Prostate gland (tissue), 2 donors: ENCODE measurements at regions not wholly inside any gene's neighbourhood (a gene's known extent, or its start where the extent isn't known, plus 50 kb on each side); places are given as distances from the start of the nearest gene placed in this dataset.

Experiments used
- POLR2A ChIP-seq: fragments of 450-650 bp; IDR thresholded peaks from one replicate; pipeline ENCODE4 v1.6.1; 2016; ENCODE audit warnings: antibody characterized with exemption, mild to moderate bottlenecking
- TF ChIP-seq, protein P1 (sequence below), 4 experiments: fragments of 200-600 bp in 2 of 4; fragments of 450-650 bp in 2 of 4; sonication (generic) in 2 of 4; IDR thresholded peaks; 1 replicate in 3 of 4; 2 replicates in 1 of 4; pipeline ENCODE4 v1.5.1; 2016 to 2019; ENCODE audit warnings: antibody characterized with exemption in 4 of 4, mild to moderate bottlenecking in 2 of 4, moderate library complexity in 2 of 4

DNA sequence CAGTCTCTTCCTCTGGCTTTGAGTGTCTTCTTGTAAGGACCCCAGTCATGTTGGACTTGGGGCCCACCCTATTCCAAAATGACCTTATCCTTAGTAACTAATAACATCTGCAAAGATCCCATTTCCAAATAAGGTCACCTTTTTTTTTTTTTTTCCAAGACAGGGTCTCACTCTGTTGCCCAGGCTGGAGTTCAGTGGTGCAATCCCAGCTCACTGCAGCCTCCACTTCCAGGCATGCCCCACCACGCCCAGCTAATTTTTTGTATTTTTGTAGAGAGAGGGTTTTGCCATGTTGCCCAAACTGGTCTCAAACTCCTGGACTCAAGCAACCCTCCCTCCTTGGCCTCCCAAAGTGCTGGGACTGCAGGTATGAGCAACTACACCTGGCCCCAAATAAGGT lies 118.8 kb upstream of the GSE1 start:
- TF ChIP-seq POLR2A, result no peak
- TF ChIP-seq, protein P1, sequence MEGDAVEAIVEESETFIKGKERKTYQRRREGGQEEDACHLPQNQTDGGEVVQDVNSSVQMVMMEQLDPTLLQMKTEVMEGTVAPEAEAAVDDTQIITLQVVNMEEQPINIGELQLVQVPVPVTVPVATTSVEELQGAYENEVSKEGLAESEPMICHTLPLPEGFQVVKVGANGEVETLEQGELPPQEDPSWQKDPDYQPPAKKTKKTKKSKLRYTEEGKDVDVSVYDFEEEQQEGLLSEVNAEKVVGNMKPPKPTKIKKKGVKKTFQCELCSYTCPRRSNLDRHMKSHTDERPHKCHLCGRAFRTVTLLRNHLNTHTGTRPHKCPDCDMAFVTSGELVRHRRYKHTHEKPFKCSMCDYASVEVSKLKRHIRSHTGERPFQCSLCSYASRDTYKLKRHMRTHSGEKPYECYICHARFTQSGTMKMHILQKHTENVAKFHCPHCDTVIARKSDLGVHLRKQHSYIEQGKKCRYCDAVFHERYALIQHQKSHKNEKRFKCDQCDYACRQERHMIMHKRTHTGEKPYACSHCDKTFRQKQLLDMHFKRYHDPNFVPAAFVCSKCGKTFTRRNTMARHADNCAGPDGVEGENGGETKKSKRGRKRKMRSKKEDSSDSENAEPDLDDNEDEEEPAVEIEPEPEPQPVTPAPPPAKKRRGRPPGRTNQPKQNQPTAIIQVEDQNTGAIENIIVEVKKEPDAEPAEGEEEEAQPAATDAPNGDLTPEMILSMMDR (IDR thresholded peaks at IDR 0.05), result no peak
